ENCODE measurements at regions not wholly inside any gene's neighbourhood (a gene's known extent, or its start where the extent isn't known, plus 50 kb on each side); places are given as distances from the start of the nearest gene placed in this dataset.

GRCh38 chrX:8313844-8314243 lies 142.8 kb upstream of the VCX2 start:
- H3K36me3 ChIP-seq (ENCODE audit: control insufficient read depth, insufficient read depth, low read length): no peaks in the 10 kb centered on the region
- no peaks in the 10 kb centered on the region for H3K4me1 ChIP-seq (ENCODE audit: control insufficient read depth, insufficient read depth, low read length)
- DNase-seq: peak; percentile 49
- no CpG with 5 or more reads among the region's 5 CpGs for WGBS (ENCODE audit: insufficient coverage)
- H3K27ac ChIP-seq (ENCODE audit: low read length): no peak overlapping the region
- no peaks in the 10 kb centered on the region for H3K27me3 ChIP-seq (ENCODE audit: control insufficient read depth, insufficient read depth, low read length)
- no peaks in the 10 kb centered on the region for H3K9me3 ChIP-seq (replicated peaks; ENCODE audit: control insufficient read depth, low read depth, low read length)
- no peak overlapping the region for H3K4me3 ChIP-seq (ENCODE audit: low read length)

- Histone ChIP-seq H3K4me1 (ENCODE audit: control insufficient read depth, insufficient read depth, low read length) (no peaks in the 10 kb centered on the region), H3K27ac (ENCODE audit: low read length) (no peak overlapping the region), H3K4me3 (ENCODE audit: low read length) (no peak overlapping the region), H3K9me3 (replicated peaks; ENCODE audit: control insufficient read depth, low read depth, low read length) (no peaks in the 10 kb centered on the region), H3K27me3 (ENCODE audit: control insufficient read depth, insufficient read depth, low read length) (no peaks in the 10 kb centered on the region), H3K36me3 (ENCODE audit: control insufficient read depth, insufficient read depth, low read length) (no peaks in the 10 kb centered on the region)
- DNase-seq: no peak
- 80% methylated on average over 2 of the region's 4 CpGs for WGBS (ENCODE audit: insufficient coverage)
Observed at GRCh38 chrX:8314881-8315280, 143.8 kb upstream of the VCX2 start.

GRCh38 chrX:8319359-8319758 lies 145.3 kb upstream of the VCX3B start:
- DNase-seq: no peak
- H3K9me3 ChIP-seq (replicated peaks; ENCODE audit: control insufficient read depth, low read depth, low read length): peaks cover 7% of the 10 kb centered on the region
- no peaks in the 10 kb centered on the region for H3K36me3 ChIP-seq (ENCODE audit: control insufficient read depth, insufficient read depth, low read length)
- no peaks in the 10 kb centered on the region for H3K27me3 ChIP-seq (ENCODE audit: control insufficient read depth, insufficient read depth, low read length)
- no peak overlapping the region for H3K4me3 ChIP-seq (ENCODE audit: low read length)
- H3K4me1 ChIP-seq (ENCODE audit: control insufficient read depth, insufficient read depth, low read length): no peaks in the 10 kb centered on the region
- H3K27ac ChIP-seq (ENCODE audit: low read length): no peak overlapping the region
- WGBS (ENCODE audit: insufficient coverage): 43% methylated on average over 1 of the region's 7 CpGs

- no peak for DNase-seq
- H3K36me3 ChIP-seq (ENCODE audit: control insufficient read depth, insufficient read depth, low read length): no peaks in the 10 kb centered on the region
- H3K9me3 ChIP-seq (replicated peaks; ENCODE audit: control insufficient read depth, low read depth, low read length): peaks cover 7% of the 10 kb centered on the region
- H3K4me1 ChIP-seq (ENCODE audit: control insufficient read depth, insufficient read depth, low read length): no peaks in the 10 kb centered on the region
- WGBS (ENCODE audit: insufficient coverage): 63% methylated on average over 2 of the region's 4 CpGs
- H3K4me3 ChIP-seq (ENCODE audit: low read length): no peak overlapping the region
- H3K27ac ChIP-seq (ENCODE audit: low read length): no peak overlapping the region
- peaks cover 2% of the 10 kb centered on the region for H3K27me3 ChIP-seq (ENCODE audit: control insufficient read depth, insufficient read depth, low read length)
Observed at GRCh38 chrX:8323356-8323755, 141.3 kb upstream of the VCX3B start.

GRCh38 chrX:8341814-8342590 lies 122.6 kb upstream of the VCX3B start:
- DNase-seq: peak; percentile 16
- Histone ChIP-seq H3K4me3 (ENCODE audit: low read length) (no peak overlapping the region), H3K4me1 (ENCODE audit: control insufficient read depth, insufficient read depth, low read length) (no peaks in the 10 kb centered on the region), H3K27ac (ENCODE audit: low read length) (no peak overlapping the region), H3K27me3 (ENCODE audit: control insufficient read depth, insufficient read depth, low read length) (peaks cover 6% of the 10 kb centered on the region), H3K36me3 (ENCODE audit: control insufficient read depth, insufficient read depth, low read length) (no peaks in the 10 kb centered on the region), H3K9me3 (replicated peaks; ENCODE audit: control insufficient read depth, low read depth, low read length) (peaks cover 2% of the 10 kb centered on the region)
- 57% methylated on average over 1 of the region's 7 CpGs for WGBS (ENCODE audit: insufficient coverage)

DNA sequence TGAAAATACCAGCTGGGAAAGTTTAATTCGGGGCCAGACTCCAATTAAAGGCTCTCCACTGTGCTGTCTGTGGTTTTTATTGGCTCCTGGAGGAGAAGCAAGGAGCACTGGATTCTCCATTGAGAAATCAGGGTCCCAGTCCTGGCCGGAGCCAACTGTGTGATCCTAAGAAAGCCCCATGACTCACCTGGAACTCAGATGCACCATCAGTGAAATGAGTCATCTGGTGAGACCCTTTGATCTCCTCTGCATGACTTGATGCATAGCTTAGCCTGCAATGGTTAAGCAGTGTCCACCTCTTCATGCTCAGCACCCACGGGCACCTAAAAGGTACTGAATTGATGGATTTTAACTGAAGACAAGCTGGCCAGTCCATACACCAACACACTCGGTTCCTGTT lies 119.2 kb upstream of the VCX3B start:
- H3K4me3 ChIP-seq (ENCODE audit: low read length): no peak overlapping the region
- H3K4me1 ChIP-seq (ENCODE audit: control insufficient read depth, insufficient read depth, low read length): no peaks in the 10 kb centered on the region
- no peak overlapping the region for H3K27ac ChIP-seq (ENCODE audit: low read length)
- DNase-seq: no peak
- peaks cover 2% of the 10 kb centered on the region for H3K9me3 ChIP-seq (replicated peaks; ENCODE audit: control insufficient read depth, low read depth, low read length)
- H3K36me3 ChIP-seq (ENCODE audit: control insufficient read depth, insufficient read depth, low read length): no peaks in the 10 kb centered on the region
- 70% methylated on average over 4 of the region's 4 CpGs for WGBS (ENCODE audit: insufficient coverage)
- peaks cover 6% of the 10 kb centered on the region for H3K27me3 ChIP-seq (ENCODE audit: control insufficient read depth, insufficient read depth, low read length)

DNA sequence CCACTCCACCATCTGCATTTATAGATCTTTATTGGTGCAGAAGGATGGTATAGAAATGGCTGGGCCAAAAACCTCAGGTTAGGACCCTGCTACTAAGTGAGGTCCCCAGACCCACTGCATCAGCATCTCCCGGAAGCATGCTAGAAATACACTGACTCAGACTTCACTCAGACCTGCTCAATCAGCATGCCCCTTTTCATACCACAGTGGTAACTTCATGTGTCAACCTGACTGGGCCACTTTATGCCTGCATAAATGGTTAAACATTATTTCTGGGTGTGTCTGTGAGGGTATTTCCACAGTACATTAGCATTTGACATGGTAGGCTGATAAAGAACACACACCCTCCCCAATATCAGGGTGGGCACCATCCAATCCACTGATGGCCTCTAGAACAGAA lies 118.6 kb upstream of the VCX3B start:
- no peaks in the 10 kb centered on the region for H3K4me1 ChIP-seq (ENCODE audit: control insufficient read depth, insufficient read depth, low read length)
- H3K4me3 ChIP-seq (ENCODE audit: low read length): no peak overlapping the region
- peaks cover 2% of the 10 kb centered on the region for H3K9me3 ChIP-seq (replicated peaks; ENCODE audit: control insufficient read depth, low read depth, low read length)
- H3K27ac ChIP-seq (ENCODE audit: low read length): no peak overlapping the region
- no peak for DNase-seq
- 100% methylated on average over 1 of the region's 1 CpG for WGBS (ENCODE audit: insufficient coverage)
- H3K27me3 ChIP-seq (ENCODE audit: control insufficient read depth, insufficient read depth, low read length): peaks cover 6% of the 10 kb centered on the region
- H3K36me3 ChIP-seq (ENCODE audit: control insufficient read depth, insufficient read depth, low read length): no peaks in the 10 kb centered on the region

GRCh38 chrX:8346892-8347291 lies 117.7 kb upstream of the VCX3B start:
- WGBS (ENCODE audit: insufficient coverage): 100% methylated on average over 1 of the region's 3 CpGs
- H3K27me3 ChIP-seq (ENCODE audit: control insufficient read depth, insufficient read depth, low read length): peaks cover 6% of the 10 kb centered on the region
- no peak overlapping the region for H3K4me3 ChIP-seq (ENCODE audit: low read length)
- H3K27ac ChIP-seq (ENCODE audit: low read length): no peak overlapping the region
- no peak for DNase-seq
- H3K9me3 ChIP-seq (replicated peaks; ENCODE audit: control insufficient read depth, low read depth, low read length): peaks cover 2% of the 10 kb centered on the region
- no peaks in the 10 kb centered on the region for H3K36me3 ChIP-seq (ENCODE audit: control insufficient read depth, insufficient read depth, low read length)
- no peaks in the 10 kb centered on the region for H3K4me1 ChIP-seq (ENCODE audit: control insufficient read depth, insufficient read depth, low read length)

DNA sequence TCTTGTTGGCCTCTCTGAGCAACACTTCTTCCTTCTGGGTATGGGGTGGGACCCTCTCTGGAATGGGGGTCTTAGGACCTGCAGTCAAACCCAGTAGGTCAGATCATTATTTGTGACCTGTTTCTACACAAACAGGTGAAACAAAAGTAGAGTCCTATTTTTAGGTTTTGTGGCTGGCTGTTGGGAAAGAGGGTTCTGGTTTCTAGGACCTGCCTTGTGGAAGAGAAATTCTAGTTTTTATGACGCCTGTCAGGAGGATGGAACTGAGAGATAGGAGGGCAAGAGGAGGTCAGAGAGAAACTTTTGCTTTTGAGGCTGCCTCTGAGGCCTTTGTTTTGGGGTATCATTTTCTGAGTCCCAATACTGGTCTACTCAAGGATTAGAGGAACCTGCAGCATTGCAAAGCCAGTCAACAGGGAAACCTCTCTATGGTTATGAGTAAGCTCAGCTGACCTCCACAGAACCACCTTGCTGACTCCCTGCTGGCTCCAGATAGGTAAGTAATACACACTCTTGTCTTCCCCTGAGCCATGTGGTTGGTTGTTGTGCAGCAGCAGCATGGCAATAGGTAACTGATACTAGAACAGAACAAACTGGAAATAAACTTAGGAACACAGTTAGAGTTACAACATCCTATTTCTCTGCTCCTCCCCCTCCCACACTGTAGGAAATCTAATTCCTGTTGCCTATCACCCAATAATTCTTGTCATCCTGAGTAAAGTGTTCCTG lies 114.7 kb upstream of the VCX3B start:
- Histone ChIP-seq H3K27ac (ENCODE audit: low read length) (no peak overlapping the region), H3K4me1 (ENCODE audit: control insufficient read depth, insufficient read depth, low read length) (no peaks in the 10 kb centered on the region), H3K27me3 (ENCODE audit: control insufficient read depth, insufficient read depth, low read length) (peaks cover 6% of the 10 kb centered on the region), H3K9me3 (replicated peaks; ENCODE audit: control insufficient read depth, low read depth, low read length) (peaks cover 2% of the 10 kb centered on the region), H3K36me3 (ENCODE audit: control insufficient read depth, insufficient read depth, low read length) (no peaks in the 10 kb centered on the region), H3K4me3 (ENCODE audit: low read length) (no peak overlapping the region)
- 71% methylated on average over 1 of the region's 1 CpG for WGBS (ENCODE audit: insufficient coverage)
- no peak for DNase-seq

DNA sequence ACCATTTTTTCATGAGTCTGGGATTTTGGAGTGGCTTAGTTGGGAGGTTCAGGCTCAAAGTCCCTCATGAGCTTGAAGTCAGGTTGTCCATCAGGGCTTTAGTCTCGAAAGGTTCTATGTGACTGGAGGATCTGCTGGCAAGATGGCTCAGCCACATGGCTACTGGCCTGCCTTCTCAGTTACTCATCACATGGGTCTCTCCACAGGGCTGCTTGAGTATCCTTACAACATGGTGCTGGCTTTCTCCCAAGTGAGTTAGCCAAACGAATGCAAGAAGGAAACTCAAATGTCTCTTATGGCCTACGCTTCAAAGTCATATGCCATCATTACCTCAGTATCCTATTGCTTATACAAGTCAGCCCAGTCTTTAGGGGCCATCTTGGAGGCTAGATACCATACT lies 106.3 kb upstream of the VCX3B start:
- DNase-seq: no peak

More for the DNA sequence above, 106.3 kb upstream of the VCX3B start:
- peaks cover 7% of the 10 kb centered on the region for H3K27me3 ChIP-seq (ENCODE audit: control insufficient read depth, insufficient read depth, low read length)
- H3K4me3 ChIP-seq (ENCODE audit: low read length): no peak overlapping the region
- WGBS (ENCODE audit: insufficient coverage): 64% methylated on average over 2 of the region's 3 CpGs
- no peaks in the 10 kb centered on the region for H3K4me1 ChIP-seq (ENCODE audit: control insufficient read depth, insufficient read depth, low read length)
- no peaks in the 10 kb centered on the region for H3K9me3 ChIP-seq (replicated peaks; ENCODE audit: control insufficient read depth, low read depth, low read length)
- H3K36me3 ChIP-seq (ENCODE audit: control insufficient read depth, insufficient read depth, low read length): no peaks in the 10 kb centered on the region
- H3K27ac ChIP-seq (ENCODE audit: low read length): no peak overlapping the region

All from muscle of leg (tissue), 3 donors.